ENCODE measurements at regions not wholly inside any gene's neighbourhood (a gene's known extent, or its start where the extent isn't known, plus 50 kb on each side); places are given as distances from the start of the nearest gene placed in this dataset.

DNA sequence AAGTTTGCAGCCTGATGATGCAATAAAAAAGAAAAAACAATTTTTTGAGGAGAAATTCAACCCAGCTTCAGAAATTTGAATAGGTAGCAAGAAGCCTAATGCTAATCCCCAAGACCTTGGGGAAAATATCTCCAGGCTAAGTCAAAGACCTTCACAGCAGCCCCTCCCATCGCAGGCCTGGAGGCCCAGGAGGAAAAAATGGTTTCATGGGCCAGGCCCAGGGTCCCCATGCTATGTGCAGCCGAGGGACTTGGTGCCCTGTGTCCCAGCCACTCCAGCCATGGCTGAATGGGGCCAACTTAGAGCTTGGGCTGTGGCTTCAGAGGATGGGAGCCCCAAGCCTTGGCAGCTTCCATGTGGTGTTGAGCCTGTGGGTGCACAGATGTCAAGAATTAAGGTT lies 210.3 kb downstream of the SUCLA2 start:
- TF ChIP-seq CTCF (IDR thresholded peaks at IDR 0.05) (no peak), POLR2A (IDR thresholded peaks at IDR 0.05) (no peak)

All from heart left ventricle (tissue), 13 donors.